ENCODE measurements at regions not wholly inside any gene's neighbourhood (a gene's known extent, or its start where the extent isn't known, plus 50 kb on each side); places are given as distances from the start of the nearest gene placed in this dataset.
A peak's percentile ranks its signal among the peaks of the same experiment; 100 is the strongest.

GRCh38 chr9:23493219-23493618 lies 332.8 kb downstream of the ELAVL2 start:
- no peak for DNase-seq
- no peak overlapping the region for H3K4me3 ChIP-seq (ENCODE audit: low read length)
- H3K27me3 ChIP-seq (ENCODE audit: control insufficient read depth, insufficient read depth, low read length) = no peaks in the 10 kb centered on the region
- no CpG with 5 or more reads among the region's 5 CpGs for WGBS (ENCODE audit: insufficient coverage, low lambda C conversion rate)
- H3K4me1 ChIP-seq (ENCODE audit: control insufficient read depth, insufficient read depth, low read length) = no peaks in the 10 kb centered on the region
- H3K36me3 ChIP-seq (ENCODE audit: control insufficient read depth, insufficient read depth, low read length) = no peaks in the 10 kb centered on the region
- no peaks in the 10 kb centered on the region for H3K9me3 ChIP-seq (ENCODE audit: control insufficient read depth, low read depth, low read length)
- no peak overlapping the region for H3K27ac ChIP-seq (ENCODE audit: low read length)

GRCh38 chr9:23496489-23497136 lies 329.4 kb downstream of the ELAVL2 start:
- no CpG with 5 or more reads among the region's 2 CpGs for WGBS (ENCODE audit: insufficient coverage, low lambda C conversion rate)
- Histone ChIP-seq H3K4me1 (ENCODE audit: control insufficient read depth, insufficient read depth, low read length) (no peaks in the 10 kb centered on the region), H3K4me3 (ENCODE audit: low read length) (no peak overlapping the region), H3K27me3 (ENCODE audit: control insufficient read depth, insufficient read depth, low read length) (no peaks in the 10 kb centered on the region), H3K9me3 (ENCODE audit: control insufficient read depth, low read depth, low read length) (no peaks in the 10 kb centered on the region), H3K27ac (ENCODE audit: low read length) (no peak overlapping the region), H3K36me3 (ENCODE audit: control insufficient read depth, insufficient read depth, low read length) (no peaks in the 10 kb centered on the region)
- no peak for DNase-seq

- no peaks in the 10 kb centered on the region for H3K9me3 ChIP-seq (ENCODE audit: control insufficient read depth, low read depth, low read length)
- 80% methylated on average over 1 of the region's 4 CpGs for WGBS (ENCODE audit: insufficient coverage, low lambda C conversion rate)
- H3K4me3 ChIP-seq (ENCODE audit: low read length) = no peak overlapping the region
Observed at GRCh38 chr9:23497137-23497504, 328.9 kb downstream of the ELAVL2 start.

GRCh38 chr9:23502004-23502403 lies 324.0 kb downstream of the ELAVL2 start:
- Histone ChIP-seq H3K27me3 (ENCODE audit: control insufficient read depth, insufficient read depth, low read length) (no peaks in the 10 kb centered on the region), H3K36me3 (ENCODE audit: control insufficient read depth, insufficient read depth, low read length) (no peaks in the 10 kb centered on the region), H3K9me3 (ENCODE audit: control insufficient read depth, low read depth, low read length) (no peaks in the 10 kb centered on the region), H3K4me3 (ENCODE audit: low read length) (no peak overlapping the region), H3K27ac (ENCODE audit: low read length) (no peak overlapping the region), H3K4me1 (ENCODE audit: control insufficient read depth, insufficient read depth, low read length) (no peaks in the 10 kb centered on the region)
- DNase-seq = no peak
- 100% methylated on average over 1 of the region's 1 CpG for WGBS (ENCODE audit: insufficient coverage, low lambda C conversion rate)

More at GRCh38 chr9:23497137-23497504, 328.9 kb downstream of the ELAVL2 start:
- H3K36me3 ChIP-seq (ENCODE audit: control insufficient read depth, insufficient read depth, low read length) = no peaks in the 10 kb centered on the region
- no peaks in the 10 kb centered on the region for H3K4me1 ChIP-seq (ENCODE audit: control insufficient read depth, insufficient read depth, low read length)
- H3K27ac ChIP-seq (ENCODE audit: low read length) = no peak overlapping the region
- H3K27me3 ChIP-seq (ENCODE audit: control insufficient read depth, insufficient read depth, low read length) = no peaks in the 10 kb centered on the region
- DNase-seq = no peak

GRCh38 chr9:23522952-23523351 lies 303.1 kb downstream of the ELAVL2 start:
- no peak for DNase-seq
- Histone ChIP-seq H3K4me1 (ENCODE audit: control insufficient read depth, insufficient read depth, low read length) (no peaks in the 10 kb centered on the region), H3K27me3 (ENCODE audit: control insufficient read depth, insufficient read depth, low read length) (no peaks in the 10 kb centered on the region), H3K36me3 (ENCODE audit: control insufficient read depth, insufficient read depth, low read length) (no peaks in the 10 kb centered on the region), H3K27ac (ENCODE audit: low read length) (no peak overlapping the region), H3K9me3 (ENCODE audit: control insufficient read depth, low read depth, low read length) (no peaks in the 10 kb centered on the region), H3K4me3 (ENCODE audit: low read length) (no peak overlapping the region)
- WGBS (ENCODE audit: insufficient coverage, low lambda C conversion rate) = no CpG with 5 or more reads among the region's 3 CpGs

GRCh38 chr9:23524607-23525155 lies 301.4 kb downstream of the ELAVL2 start:
- Histone ChIP-seq H3K4me1 (ENCODE audit: control insufficient read depth, insufficient read depth, low read length) (no peaks in the 10 kb centered on the region), H3K4me3 (ENCODE audit: low read length) (no peak overlapping the region), H3K9me3 (ENCODE audit: control insufficient read depth, low read depth, low read length) (no peaks in the 10 kb centered on the region), H3K27me3 (ENCODE audit: control insufficient read depth, insufficient read depth, low read length) (no peaks in the 10 kb centered on the region), H3K27ac (ENCODE audit: low read length) (no peak overlapping the region), H3K36me3 (ENCODE audit: control insufficient read depth, insufficient read depth, low read length) (no peaks in the 10 kb centered on the region)
- DNase-seq = no peak
- WGBS (ENCODE audit: insufficient coverage, low lambda C conversion rate) = 75% methylated on average over 2 of the region's 2 CpGs

- no peaks in the 10 kb centered on the region for H3K27me3 ChIP-seq (ENCODE audit: control insufficient read depth, insufficient read depth, low read length)
Observed at GRCh38 chr9:23526806-23527205, 299.2 kb downstream of the ELAVL2 start.

GRCh38 chr9:23532282-23532681 lies 293.8 kb downstream of the ELAVL2 start:
- DNase-seq = no peak
- H3K4me3 ChIP-seq (ENCODE audit: low read length) = no peak overlapping the region
- H3K9me3 ChIP-seq (ENCODE audit: control insufficient read depth, low read depth, low read length) = no peaks in the 10 kb centered on the region
- no peaks in the 10 kb centered on the region for H3K27me3 ChIP-seq (ENCODE audit: control insufficient read depth, insufficient read depth, low read length)
- no CpG with 5 or more reads among the region's 2 CpGs for WGBS (ENCODE audit: insufficient coverage, low lambda C conversion rate)
- H3K4me1 ChIP-seq (ENCODE audit: control insufficient read depth, insufficient read depth, low read length) = no peaks in the 10 kb centered on the region
- no peaks in the 10 kb centered on the region for H3K36me3 ChIP-seq (ENCODE audit: control insufficient read depth, insufficient read depth, low read length)
- H3K27ac ChIP-seq (ENCODE audit: low read length) = no peak overlapping the region

More at GRCh38 chr9:23526806-23527205, 299.2 kb downstream of the ELAVL2 start:
- Histone ChIP-seq H3K9me3 (ENCODE audit: control insufficient read depth, low read depth, low read length) (no peaks in the 10 kb centered on the region), H3K4me1 (ENCODE audit: control insufficient read depth, insufficient read depth, low read length) (no peaks in the 10 kb centered on the region), H3K4me3 (ENCODE audit: low read length) (no peak overlapping the region), H3K27ac (ENCODE audit: low read length) (no peak overlapping the region), H3K36me3 (ENCODE audit: control insufficient read depth, insufficient read depth, low read length) (no peaks in the 10 kb centered on the region)
- no peak for DNase-seq

- no peak overlapping the region for H3K27ac ChIP-seq (ENCODE audit: low read length)
- 14% methylated on average over 4 of the region's 17 CpGs for WGBS (ENCODE audit: insufficient coverage, low lambda C conversion rate)
- peak in 1 of 2 donors; percentile 15 for DNase-seq
- H3K27me3 ChIP-seq (ENCODE audit: control insufficient read depth, insufficient read depth, low read length) = no peaks in the 10 kb centered on the region
- no peaks in the 10 kb centered on the region for H3K9me3 ChIP-seq (ENCODE audit: control insufficient read depth, low read depth, low read length)
- H3K4me3 ChIP-seq (ENCODE audit: low read length) = no peak overlapping the region
- no peaks in the 10 kb centered on the region for H3K36me3 ChIP-seq (ENCODE audit: control insufficient read depth, insufficient read depth, low read length)
- no peaks in the 10 kb centered on the region for H3K4me1 ChIP-seq (ENCODE audit: control insufficient read depth, insufficient read depth, low read length)
Observed at GRCh38 chr9:23537192-23538066, 288.6 kb downstream of the ELAVL2 start.

GRCh38 chr9:23538067-23538402 lies 288.0 kb downstream of the ELAVL2 start:
- Histone ChIP-seq H3K9me3 (ENCODE audit: control insufficient read depth, low read depth, low read length) (no peaks in the 10 kb centered on the region), H3K27me3 (ENCODE audit: control insufficient read depth, insufficient read depth, low read length) (no peaks in the 10 kb centered on the region), H3K36me3 (ENCODE audit: control insufficient read depth, insufficient read depth, low read length) (no peaks in the 10 kb centered on the region), H3K27ac (ENCODE audit: low read length) (no peak overlapping the region), H3K4me1 (ENCODE audit: control insufficient read depth, insufficient read depth, low read length) (no peaks in the 10 kb centered on the region), H3K4me3 (ENCODE audit: low read length) (no peak overlapping the region)
- WGBS (ENCODE audit: insufficient coverage, low lambda C conversion rate) = no CpG with 5 or more reads among the region's 12 CpGs
- no peak for DNase-seq

Data from large intestine (tissue), 3 donors.